ENCODE measurements at regions not wholly inside any gene's neighbourhood (a gene's known extent, or its start where the extent isn't known, plus 50 kb on each side); places are given as distances from the start of the nearest gene placed in this dataset.
A peak's percentile ranks its signal among the peaks of the same experiment; 100 is the strongest.
"Not testable (repeated sequence)": the region's sequence is repeated elsewhere in the genome, so short reads cannot be mapped to it uniquely, and the experiment has no call there.

DNA sequence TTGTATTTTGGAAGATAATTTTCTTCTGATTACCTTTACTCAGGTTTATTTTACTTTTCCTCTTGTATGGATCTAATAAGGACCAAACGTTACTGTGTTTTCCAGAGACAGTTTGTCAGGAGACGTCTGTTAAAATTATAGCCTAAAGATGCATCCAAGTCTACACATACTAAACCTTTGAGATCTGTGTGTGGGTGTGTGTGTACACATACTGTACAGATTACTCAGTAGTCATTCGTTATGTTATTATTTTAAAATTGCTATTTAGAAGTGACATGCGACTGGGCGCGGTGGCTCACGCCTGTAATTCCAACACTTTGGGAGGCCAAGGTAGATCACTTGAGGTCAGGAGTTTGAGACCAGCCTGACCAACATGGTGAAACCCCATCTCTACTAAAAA is 51.6 kb upstream of the CNTLN start:
- DNase-seq: no peak

DNA sequence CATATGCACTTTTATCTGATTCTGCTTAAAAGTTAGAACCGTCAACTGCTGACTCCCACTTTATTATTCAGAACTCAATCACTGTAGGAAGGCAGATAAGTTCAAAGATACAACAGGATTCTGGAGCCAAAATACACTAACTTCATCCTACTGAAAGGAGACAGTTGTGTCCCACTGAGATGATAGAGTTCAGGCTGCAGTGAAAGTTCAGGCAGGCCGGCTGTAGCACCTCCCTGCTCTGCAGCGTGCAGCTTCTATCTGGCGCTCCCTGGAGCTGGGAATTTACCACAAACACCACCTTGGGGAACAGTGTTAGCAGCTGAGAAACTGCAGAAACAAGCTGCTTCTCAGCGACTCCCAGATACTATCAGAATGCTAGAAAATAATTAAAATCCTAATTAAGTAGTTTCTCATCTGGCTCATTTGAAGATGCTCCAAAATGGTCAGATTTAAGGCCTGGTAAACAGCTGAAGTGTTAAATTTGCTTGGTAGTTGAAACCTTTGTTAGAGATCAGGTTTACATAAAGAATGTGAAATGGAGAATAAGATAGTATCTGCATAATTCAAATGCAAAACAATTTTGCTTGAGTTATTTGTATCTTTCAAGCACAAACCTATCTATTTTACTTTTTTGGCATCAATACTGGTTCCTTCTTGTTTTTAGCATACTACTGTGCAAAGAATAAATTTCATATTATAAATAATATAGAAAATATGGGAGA is 52.3 kb upstream of the CNTLN start:
- DNase-seq: peak; percentile 28

DNA sequence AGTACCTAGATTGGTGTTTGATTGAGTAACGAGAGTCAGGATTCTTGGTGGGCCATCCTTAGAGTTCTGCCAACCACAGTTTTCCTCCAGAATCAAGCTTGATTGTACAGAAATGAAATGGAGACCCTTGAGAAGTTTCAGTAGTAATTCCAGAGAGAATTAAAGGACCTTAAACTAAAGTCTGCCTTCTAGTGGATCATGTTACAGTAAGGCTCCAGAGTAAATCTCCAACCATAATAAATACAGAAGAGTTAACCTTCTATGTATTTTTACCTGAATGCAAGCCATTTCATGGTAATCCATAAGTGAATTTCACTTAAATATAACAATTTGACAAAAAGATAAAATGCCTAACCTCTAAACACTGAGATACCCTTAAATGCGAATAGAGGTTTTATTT is 53.0 kb upstream of the CNTLN start:
- no peak for DNase-seq

DNA sequence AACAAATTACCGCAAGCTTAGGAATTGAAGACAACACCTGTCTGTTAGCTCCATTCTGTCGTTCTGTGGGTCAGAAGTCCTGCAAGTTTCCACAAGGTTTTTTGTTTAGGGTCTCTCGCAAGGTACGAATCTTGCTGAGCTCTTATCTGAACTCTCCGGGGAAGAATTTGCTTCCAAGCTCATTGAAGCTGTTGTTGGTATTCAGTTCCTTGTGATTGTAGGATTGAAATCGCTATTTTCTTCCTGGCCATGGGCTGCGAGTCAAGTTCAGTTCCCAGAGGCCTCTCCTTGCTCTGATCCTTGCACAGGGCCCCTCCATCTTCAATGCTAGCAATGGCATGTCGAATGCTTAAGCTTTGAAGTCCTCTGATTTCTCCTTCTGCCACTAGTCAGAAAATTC is 53.5 kb upstream of the CNTLN start:
- DNase-seq: no peak

DNA sequence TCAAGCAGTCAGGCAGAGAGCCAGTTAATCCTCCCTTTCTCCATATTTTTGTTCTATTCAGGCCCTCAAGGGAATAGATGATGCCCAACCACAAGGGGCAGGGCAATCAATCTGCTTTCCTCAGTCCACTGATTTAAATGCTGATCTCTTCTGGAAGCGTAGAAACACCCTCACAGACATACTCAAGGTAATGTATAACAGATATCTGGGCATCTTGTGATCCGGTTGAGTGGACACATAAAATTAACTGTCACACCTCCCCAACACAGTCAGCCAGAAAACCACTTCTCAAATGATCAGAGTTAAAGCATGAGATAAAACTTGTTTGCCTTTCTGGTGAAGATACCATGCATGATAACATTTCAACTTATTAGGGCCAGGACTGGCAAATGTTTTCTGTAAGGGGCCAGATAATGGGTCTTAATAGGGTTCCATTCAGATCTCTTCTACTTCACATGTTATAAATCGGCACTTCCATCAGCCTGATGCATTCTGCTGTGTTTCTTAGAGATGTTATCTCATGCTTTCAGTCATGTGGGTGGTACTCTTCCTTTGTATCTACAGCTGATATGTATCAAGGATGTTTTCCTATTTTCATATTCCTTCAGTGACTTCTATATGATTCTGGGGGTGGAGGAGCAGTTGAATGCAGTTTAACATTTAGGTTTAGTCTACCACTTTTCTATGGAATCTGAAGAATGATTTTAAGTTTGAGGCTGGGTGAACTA is 58.9 kb upstream of the CNTLN start:
- DNase-seq: no peak

DNA sequence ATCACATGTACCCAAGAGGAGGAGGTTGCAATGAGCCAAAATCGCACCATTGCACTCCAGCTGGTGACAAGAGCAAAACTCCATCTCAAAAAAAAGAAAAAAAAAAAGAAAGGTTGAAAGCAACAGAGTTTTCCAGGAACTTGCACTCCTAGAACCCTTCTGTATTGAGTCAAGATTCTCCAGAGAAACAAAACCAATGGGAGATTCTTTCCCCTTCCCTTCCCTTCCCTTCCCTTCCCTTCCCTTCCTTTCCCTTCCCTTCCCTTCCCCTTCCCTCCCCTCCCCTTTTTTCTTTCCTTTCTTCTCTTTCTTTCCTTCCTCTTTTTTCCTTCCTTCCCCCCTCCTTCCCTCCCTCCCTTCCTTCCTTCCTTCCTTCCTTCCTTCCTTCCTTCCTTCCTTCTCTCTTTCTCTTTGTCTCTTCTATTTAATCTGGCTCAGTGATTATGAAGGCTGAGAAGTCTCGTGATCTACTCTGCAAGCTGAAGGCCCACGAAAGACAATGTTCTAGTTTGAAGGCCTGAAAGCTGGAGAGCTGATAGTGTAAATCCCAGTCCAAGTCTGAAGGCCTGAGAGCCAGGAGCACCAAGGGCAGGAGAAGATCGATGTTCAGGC is 59.6 kb upstream of the CNTLN start:
- DNase-seq: no peak

DNA sequence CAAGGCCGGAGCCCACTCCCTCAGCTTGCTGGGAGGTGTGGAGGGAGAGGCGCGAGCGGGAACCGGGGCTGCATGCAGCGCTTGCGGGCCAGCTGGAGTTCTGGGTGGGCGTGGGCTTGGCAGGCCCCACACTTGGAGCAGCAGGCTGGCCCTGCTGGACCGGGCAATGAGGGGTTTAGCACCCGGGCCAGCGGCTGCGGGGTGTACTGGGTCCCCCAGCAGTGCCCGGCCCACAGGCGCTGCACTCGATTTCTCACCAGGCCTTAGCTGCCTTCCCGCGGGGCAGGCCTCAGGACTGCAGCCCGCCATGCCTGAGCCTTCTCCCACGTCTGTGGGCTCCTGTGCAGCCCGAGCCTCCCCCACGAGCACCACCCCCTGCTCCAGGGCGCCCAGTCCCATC is 62.3 kb upstream of the CNTLN start:
- DNase-seq: not testable (repeated sequence)

DNA sequence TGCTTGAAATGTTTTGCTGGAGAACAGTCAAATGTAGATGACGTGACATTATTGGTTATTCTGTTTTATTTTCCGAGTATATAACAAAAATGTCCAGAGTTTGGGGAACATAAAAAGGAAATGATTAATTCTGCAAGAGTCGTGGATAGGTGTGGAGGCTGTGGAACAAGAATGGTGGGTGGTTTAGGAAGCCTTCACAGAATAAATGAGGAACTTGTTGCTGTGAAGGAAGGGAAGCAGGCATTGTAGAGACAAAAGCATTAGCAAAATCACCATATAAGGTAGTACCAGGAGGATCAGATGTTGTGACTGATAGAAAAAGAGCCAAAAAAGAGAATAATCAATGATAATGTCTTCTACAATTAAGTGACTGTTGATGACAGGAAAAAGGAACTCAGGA is 66.2 kb upstream of the CNTLN start:
- DNase-seq: no peak

DNA sequence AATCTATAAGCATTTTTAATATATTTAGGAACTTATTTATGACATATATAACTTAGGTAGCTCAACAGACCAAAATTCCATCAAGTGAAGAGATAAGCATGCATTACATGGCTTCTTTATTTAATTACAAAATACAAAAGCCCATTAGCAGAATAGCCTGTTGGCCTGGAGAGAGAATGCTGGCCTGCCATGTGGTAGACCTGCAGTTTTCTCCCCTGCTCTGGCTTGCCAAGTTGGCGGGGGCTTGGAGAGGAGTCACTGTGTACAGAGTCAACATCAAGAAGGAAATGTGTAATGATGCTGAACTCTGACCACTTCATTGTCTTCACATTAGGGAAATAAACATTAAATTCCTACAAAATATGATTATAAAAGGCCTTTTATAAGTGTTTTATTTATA is 69.8 kb upstream of the CNTLN start:
- no peak for DNase-seq

DNA sequence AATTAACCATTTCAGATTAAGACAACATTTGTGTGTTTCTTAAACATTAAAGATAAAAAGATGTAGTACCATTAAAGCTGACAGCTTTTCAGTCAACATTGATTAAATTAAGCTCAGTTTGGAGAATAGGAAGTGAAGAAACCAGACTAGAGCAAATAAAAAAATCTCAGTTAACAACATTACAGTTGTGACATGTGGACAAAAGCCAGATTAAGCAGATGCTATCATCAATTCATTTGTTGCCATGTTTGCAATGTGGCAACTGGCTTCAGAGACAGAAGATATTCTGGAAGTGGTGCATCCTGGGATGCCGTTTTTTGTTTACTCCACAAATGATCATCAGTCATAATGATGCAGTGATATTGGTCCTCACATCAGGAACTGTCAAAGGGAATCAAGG is 70.3 kb upstream of the CNTLN start:
- no peak for DNase-seq

DNA sequence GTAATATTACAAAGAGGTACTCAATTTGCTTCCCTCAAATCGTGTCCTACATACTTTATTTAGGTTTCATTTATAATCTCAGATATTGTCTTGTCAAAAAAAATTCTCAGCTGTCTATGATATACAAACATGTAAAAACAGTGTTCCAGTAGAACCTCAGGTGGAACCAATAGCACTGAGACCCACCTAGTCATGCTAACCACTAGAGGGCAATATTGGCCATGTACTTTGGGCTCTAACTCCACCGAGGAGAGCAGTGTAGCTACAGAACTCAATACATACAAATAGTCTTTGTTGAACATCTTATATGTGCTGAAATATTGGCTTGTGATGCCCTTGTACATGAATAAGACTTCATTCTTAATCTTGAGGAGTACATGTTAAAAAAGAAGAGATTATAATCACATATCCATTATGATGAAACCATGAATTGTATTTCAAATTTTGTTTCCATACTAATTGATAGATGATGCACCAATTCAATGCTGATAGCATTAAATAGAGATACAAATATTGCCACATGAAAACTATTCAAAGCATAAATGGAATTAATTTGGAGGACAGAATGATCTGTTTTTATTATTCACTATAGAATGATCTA is 71.2 kb upstream of the CNTLN start:
- no peak for DNase-seq

DNA sequence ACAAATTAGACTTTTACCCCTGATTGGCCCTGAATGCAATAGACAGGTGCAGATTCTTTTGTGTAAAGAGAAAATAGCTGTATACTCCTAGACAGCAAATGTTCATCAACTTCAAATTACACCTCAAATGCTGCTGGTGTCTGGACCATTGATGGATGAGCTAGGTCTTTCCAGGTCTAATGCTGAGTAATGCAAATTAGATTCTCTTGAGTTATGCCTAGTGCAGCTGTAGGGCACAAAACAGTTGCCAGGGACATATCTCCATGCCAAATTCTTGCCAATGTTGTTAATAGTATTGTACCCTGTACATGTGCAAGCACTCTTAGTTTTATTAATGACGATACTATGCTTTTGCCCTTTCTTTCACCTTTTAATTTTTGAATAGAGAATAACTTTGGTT is 72.3 kb upstream of the CNTLN start:
- DNase-seq: no peak

DNA sequence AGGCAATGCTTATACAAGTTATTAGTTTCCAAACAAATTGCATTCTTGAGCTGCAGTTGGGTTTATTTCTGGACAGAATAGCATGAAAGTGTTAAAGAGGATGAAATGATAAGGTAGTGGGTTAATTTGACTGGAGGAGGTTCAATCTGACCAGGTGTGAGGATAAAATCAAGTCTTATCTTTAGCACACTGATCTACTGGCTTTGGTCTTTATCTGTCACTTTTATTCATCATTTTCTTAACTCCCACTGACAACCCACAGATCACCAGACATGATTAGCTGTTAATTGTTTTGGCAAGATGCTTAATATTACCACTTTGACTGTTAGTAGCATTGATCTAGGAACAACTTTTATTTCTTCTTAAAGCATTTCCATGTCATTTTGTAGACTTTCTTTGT is 74.4 kb upstream of the CNTLN start:
- DNase-seq: no peak

DNA sequence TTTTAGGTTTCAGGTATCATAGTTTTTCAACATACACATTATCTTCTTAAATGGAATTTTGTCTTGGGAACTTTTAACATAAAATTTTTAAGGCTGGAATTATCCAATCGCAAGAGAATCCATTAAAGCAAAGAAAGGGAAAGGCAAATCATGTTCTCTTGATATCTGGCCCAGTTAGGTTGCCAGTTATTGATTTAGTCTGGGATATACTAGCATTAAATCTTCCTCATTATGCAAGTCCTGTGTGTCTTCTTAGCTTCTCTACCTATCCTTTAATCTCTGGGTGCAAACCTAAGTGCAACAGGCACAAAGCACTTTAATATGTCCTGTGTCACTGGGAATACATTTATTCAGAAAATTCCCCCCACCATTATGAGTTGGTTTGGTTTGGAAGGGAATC is 75.4 kb upstream of the CNTLN start:
- no peak for DNase-seq

DNA sequence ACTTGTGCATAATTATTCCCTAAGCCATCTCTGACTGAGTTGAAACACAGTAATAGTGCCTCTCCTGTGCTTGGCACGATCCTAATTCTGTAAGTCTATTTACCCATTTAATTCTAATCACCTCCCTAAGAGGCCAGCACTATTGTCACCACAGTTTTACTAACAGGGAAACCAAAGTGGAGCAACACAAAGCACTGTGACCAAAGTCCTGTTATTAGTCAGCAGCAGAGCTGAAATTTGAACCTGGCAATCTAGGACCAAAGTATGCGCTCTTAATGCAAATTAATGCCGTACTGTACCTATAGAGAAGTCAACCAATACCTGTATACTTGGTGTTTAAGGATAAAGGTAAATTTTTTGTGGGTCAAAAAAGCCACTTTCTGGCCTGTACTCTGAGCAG is 77.1 kb upstream of the CNTLN start:
- no peak for DNase-seq

DNA sequence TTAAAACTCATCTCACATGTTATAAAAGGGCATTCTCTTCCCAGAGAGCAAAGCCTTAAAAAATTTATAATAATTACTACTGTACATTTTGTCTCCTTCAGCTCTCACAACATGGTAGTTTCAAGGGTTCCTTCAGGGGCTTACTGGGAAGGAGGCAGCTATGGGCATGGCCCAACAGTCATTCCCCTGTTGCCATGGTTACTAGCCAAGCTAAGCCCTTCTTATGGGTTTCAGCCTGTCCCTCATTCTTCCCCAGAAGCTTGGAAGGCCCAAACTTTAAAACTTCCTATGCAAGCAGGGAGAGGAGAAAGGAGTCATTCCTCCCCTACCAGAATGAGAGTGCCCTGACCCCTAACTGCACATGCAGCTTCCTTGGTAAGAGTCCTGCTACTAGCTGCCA is 82.2 kb upstream of the CNTLN start:
- no peak for DNase-seq

DNA sequence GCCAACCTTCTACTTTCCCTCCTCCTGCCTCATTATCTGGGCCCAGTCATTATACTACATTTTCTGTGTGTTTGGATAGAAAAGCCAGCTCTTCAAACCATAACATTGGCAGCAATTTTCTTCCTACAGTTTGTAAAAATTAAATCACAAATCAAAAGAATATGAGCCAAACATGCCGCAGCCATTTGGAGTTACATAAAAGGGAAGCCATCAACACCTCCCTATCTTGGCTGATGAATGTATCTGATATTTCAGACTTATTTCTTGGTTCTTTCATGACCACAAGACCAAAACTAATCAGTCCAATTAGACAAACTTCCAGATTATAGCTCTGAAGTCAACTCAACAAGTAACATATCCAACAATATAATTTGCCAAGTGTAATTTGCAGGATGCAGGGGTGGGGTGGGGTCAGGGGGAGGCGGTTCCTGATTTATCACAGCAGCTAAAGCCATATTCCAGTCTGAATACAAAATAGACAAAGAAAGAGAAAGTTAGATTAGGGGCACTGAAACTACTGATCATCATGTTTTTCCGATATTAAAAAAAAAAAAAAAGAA is 89.4 kb upstream of the CNTLN start:
- DNase-seq: no peak

DNA sequence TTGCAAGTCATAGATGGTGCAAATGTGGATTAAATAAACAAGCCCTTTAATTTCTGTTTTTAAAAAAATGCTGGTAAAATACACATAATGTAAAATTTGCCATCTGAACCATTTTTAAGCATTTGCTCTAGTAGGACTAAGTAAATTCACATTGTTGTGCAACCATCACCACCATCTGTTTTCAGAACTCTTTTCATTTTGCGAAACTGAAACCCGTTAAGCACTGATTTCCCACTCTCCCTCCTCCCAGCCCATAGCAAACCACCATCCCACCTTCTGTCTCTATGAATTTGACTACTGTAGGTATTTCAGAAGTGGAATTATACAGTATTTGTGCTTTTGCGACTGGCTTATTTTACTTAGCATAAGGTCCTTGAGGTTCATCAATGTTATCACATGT is 103.3 kb upstream of the CNTLN start:
- DNase-seq: no peak

DNA sequence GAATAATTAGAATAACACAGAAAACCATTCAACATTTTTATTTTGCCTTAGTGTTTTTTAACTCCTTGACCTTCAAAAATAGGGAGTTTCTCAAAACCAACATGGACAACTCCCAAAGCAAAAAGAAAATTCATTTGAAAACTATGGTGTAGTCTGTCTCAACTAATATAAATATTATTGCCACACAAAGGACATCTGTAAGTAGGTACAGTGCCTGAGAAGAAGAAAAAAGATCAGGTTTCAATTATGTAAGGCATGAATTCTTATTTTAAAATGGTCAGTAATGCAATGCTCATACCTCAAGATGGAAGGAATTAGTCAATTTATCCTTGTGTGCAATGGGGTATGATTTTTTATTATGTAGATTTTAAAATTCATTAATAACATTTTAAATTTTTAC is 109.6 kb upstream of the CNTLN start:
- DNase-seq: no peak

DNA sequence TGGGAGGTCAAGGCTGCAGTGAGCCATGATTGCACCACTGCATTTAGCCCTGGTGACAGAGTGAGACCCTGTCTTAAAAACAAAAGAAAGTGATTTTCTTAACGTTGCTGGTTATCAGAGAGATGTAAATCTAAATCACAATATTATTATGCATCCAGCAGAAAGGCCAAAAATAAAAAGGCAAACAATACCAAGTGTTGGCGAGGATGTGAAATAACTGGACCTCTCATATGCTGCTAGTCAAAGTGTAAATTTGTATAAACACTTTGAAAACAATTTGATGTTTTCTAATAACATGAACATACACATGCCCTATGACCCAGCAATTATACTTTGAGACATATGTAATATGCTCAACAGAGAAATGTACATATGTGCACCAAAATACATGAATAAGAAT is 110.7 kb upstream of the CNTLN start:
- no peak for DNase-seq

DNA sequence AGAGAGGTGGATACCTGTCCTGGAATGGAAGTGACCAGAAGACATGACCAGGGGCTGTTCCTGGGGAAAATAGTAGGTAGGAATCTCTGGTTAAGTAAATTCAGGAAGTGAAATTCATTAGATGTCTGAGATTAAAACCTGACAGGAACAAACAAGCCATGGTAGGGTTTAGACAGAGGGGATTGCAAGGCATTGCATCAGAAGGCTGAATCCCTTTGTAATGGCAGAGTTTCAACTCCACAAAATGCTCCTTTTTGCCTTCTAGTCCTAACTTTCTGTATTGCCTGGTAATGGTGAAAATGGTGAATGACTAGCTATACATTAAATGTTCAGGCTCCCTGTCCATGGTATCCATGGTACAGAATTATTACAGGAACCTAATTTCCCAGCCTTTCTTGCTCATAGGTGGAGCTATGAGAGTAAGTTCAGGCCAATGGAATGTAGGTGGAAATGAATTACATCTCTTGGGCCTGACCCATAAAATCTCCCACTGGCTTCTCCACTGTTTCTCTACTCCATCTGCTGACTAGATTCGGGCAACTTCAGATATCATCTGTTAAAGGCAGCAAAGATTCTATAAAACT is 113.4 kb upstream of the CNTLN start:
- no peak for DNase-seq

DNA sequence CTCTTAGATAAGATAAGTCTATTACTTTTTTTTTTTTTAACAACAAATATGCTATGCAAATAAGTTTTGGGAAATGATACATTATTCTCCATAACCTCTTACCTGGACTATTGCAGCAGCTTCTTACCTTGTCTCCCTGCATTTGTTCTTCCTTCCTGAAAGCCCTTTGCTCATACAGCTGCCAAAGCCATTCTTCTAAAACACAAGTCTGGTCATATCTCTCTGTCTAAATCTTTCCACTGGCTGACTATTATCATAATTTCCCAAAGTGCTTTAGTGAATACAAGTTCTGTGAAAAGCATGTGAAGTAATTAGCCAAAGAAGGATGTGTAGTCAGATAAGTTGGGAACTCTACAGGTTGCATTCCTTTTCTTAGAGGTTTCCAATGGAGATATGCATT is 115.4 kb upstream of the CNTLN start:
- no peak for DNase-seq

DNA sequence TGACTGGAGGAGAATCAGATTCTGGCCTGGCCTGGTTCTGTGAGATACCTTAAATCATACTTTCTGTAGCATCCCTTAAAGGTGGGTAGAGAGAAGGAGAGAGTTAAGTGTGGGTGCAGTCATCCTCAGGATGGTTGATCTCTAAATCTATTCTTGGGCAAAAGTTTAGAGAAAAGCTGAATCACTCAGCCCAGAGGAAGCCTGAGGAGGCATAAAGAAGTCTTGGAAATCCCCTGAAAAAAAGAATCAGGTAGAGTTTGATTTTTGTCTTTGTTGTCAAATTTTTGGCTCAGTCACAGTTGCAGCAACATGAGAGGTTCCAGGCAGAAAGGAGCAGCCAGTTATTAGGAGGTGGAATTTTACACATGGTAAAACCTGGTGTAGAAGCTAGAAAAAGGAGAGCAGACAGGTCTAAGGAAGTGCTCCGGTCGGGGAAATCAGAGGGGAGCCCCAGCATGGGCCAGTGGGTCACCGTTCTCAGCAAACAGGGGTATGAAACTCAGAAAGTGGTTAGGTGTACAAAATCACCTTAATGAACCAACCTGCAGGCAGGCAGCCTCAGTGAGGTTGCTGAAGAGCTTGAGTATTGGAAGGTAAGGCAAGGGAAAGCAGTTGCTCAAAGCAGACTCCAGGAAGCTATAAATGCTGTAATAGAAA is 116.2 kb upstream of the CNTLN start:
- DNase-seq: no peak

Measured in femur (tissue), 1 donor.